ENCODE measurements at regions not wholly inside any gene's neighbourhood (a gene's known extent, or its start where the extent isn't known, plus 50 kb on each side); places are given as distances from the start of the nearest gene placed in this dataset.

DNA sequence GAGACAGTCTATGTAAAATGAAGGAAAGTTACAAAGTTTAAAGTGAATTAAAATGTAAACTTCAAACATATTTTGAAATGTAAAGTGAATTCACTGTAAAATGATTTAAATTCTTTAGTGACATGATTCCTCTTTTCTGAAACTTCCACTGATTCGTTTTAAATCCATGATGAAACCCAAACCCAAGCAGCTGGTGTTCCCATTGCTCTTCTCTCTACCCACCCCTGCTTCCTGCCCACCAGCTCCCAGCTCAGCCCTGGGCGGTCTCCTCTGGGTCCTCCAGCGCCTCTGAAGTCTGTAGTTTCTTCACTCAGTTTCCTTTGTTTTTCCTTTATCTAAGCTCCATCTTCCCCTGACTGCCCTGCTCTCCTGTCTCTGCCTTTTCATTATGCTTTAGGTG lies 175.9 kb downstream of the SNX10 start:
- TF ChIP-seq, protein P1, sequence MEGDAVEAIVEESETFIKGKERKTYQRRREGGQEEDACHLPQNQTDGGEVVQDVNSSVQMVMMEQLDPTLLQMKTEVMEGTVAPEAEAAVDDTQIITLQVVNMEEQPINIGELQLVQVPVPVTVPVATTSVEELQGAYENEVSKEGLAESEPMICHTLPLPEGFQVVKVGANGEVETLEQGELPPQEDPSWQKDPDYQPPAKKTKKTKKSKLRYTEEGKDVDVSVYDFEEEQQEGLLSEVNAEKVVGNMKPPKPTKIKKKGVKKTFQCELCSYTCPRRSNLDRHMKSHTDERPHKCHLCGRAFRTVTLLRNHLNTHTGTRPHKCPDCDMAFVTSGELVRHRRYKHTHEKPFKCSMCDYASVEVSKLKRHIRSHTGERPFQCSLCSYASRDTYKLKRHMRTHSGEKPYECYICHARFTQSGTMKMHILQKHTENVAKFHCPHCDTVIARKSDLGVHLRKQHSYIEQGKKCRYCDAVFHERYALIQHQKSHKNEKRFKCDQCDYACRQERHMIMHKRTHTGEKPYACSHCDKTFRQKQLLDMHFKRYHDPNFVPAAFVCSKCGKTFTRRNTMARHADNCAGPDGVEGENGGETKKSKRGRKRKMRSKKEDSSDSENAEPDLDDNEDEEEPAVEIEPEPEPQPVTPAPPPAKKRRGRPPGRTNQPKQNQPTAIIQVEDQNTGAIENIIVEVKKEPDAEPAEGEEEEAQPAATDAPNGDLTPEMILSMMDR (IDR thresholded peaks at IDR 0.05; ENCODE audit: poor library complexity, severe bottlenecking) = no peak
- TF ChIP-seq POLR2AphosphoS5 (IDR thresholded peaks at IDR 0.05) (no peak), RAD21 (conservative IDR thresholded peaks at IDR 0.05) (no peak), MXI1 (conservative IDR thresholded peaks at IDR 0.05; ENCODE audit: poor library complexity, severe bottlenecking) (no peak), SMC3 (conservative IDR thresholded peaks at IDR 0.05; ENCODE audit: poor library complexity) (no peak)

All from neural cell (in vitro differentiated cells).